Neutrophil (primary cell): ENCODE measurements at regions not wholly inside any gene's neighbourhood (a gene's known extent, or its start where the extent isn't known, plus 50 kb on each side); places are given as distances from the start of the nearest gene placed in this dataset.

Experiments used
- H3K27ac ChIP-seq: fragments of 200-600 bp; sonication (generic); 2 replicates; pipeline ENCODE4 v1.5.1; 2016; ENCODE audit warnings: mild to moderate bottlenecking, moderate library complexity
- H3K27me3 ChIP-seq: fragments of 200-600 bp; sonication (generic); 2 replicates; pipeline ENCODE4 v1.6.0; 2016; ENCODE audit warnings: mild to moderate bottlenecking
- H3K36me3 ChIP-seq: fragments of 200-600 bp; sonication (generic); 2 replicates; pipeline ENCODE4 v1.5.1; 2017
- H3K4me1 ChIP-seq, 2 experiments: fragments of 200-600 bp in 1 of 2; sonication (generic) in 1 of 2; 1 replicate in 1 of 2; 2 replicates in 1 of 2; pipeline versions ENCODE4 v1.5.1 to v1.6.1; 2013 to 2016; ENCODE audit warnings: low read depth in 1 of 2, low read length in 1 of 2, mild to moderate bottlenecking in 1 of 2, moderate library complexity in 1 of 2; ENCODE audit not compliant: control insufficient read depth in 1 of 2, insufficient read depth in 1 of 2
- H3K4me3 ChIP-seq, 2 experiments: fragments of 200-600 bp in 1 of 2; sonication (generic) in 1 of 2; 1 replicate in 1 of 2; 2 replicates in 1 of 2; pipeline ENCODE4 v1.5.1; 2013 to 2016; ENCODE audit warnings: low read depth in 1 of 2, low read length in 1 of 2, mild to moderate bottlenecking in 1 of 2, moderate library complexity in 1 of 2
- H3K9me3 ChIP-seq: fragments of 200-600 bp; sonication (generic); 2 replicates; pipeline ENCODE4 v1.5.1; 2016
- CTCF ChIP-seq: fragments of 200-600 bp; sonication (generic); IDR thresholded peaks from 2 replicates; pipeline ENCODE4 v1.5.1; 2016; ENCODE audit warnings: antibody characterized with exemption

GRCh38 chr11:92432515-92432914 is 207.9 kb downstream of the FAT3 start:
- Histone ChIP-seq H3K4me3 (no peak overlapping the region), H3K27me3 (no peaks in the 10 kb centered on the region), H3K27ac (no peak overlapping the region), H3K36me3 (no peaks in the 10 kb centered on the region), H3K9me3 (no peaks in the 10 kb centered on the region), H3K4me1 (no peaks in the 10 kb centered on the region)
- no peak for TF ChIP-seq CTCF

GRCh38 chr11:92436034-92436920 is 211.7 kb downstream of the FAT3 start:
- Histone ChIP-seq H3K27ac (no peak overlapping the region), H3K4me3 (no peak overlapping the region), H3K27me3 (no peaks in the 10 kb centered on the region), H3K36me3 (no peaks in the 10 kb centered on the region), H3K9me3 (no peaks in the 10 kb centered on the region), H3K4me1 (no peaks in the 10 kb centered on the region)
- TF ChIP-seq CTCF, result no peak

GRCh38 chr11:92439133-92439532 is 214.5 kb downstream of the FAT3 start:
- no peaks in the 10 kb centered on the region for H3K9me3 ChIP-seq
- no peaks in the 10 kb centered on the region for H3K4me1 ChIP-seq
- TF ChIP-seq CTCF, result no peak
- no peaks in the 10 kb centered on the region for H3K36me3 ChIP-seq
- no peak overlapping the region for H3K4me3 ChIP-seq
- H3K27ac ChIP-seq, result no peak overlapping the region
- no peaks in the 10 kb centered on the region for H3K27me3 ChIP-seq

DNA sequence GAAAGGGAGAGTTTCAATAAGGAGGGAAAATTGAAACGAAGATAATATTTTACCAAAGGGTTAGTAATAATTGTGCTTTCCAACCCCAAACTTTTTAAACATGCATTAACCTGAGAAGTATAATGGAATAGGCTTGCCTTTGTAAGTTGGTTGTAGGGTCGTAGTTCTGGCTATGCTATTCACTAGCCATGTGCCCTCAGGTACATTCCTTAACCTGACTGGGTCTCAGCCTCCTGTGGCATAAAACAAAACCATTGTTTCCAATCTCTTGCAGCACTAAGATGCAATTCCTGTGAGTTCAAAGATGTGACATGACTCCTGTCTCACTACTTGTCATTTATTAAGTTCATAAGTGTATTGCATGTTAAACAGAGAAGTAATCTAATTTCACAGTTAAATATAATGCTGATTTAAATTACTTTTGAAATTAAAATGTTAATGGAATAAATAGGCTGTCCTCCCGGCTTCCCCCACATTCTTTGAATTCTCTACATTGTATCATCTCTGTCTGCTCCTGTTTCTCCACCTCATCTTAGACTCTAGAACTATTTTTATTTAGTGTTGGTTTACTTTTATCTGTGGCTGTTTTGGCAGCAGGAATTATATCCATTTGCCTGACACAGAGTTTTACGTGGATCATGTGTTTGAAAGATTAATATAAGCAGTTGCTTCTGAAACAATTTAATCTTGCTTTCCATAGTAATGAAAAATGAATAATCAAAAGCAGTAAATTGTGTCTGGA is 216.3 kb downstream of the FAT3 start:
- TF ChIP-seq CTCF, result no peak
- no peaks in the 10 kb centered on the region for H3K27me3 ChIP-seq
- H3K9me3 ChIP-seq, result no peaks in the 10 kb centered on the region
- no peak overlapping the region for H3K4me3 ChIP-seq
- H3K36me3 ChIP-seq, result no peaks in the 10 kb centered on the region
- H3K4me1 ChIP-seq, result no peaks in the 10 kb centered on the region
- H3K27ac ChIP-seq, result no peak overlapping the region

DNA sequence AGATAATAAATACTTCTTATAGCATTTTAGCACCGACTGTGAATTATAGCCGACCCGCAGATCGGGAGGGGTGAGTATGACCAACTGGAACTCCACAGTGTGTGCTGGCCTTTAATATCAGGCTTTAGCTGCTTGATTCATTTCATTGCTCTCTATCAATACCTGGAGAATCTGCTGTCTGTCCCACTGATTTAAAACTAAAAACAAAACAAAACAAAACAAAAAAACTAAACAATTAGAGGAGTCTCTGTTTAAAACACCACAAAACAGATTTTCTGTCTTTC is 216.8 kb downstream of the FAT3 start:
- TF ChIP-seq CTCF, result no peak
- no peaks in the 10 kb centered on the region for H3K36me3 ChIP-seq
- H3K4me1 ChIP-seq, result no peaks in the 10 kb centered on the region
- no peak overlapping the region for H3K27ac ChIP-seq
- H3K4me3 ChIP-seq, result no peak overlapping the region
- no peaks in the 10 kb centered on the region for H3K27me3 ChIP-seq
- no peaks in the 10 kb centered on the region for H3K9me3 ChIP-seq
